Body of pancreas (tissue), 4 donors: ENCODE measurements at regions not wholly inside any gene's neighbourhood (a gene's known extent, or its start where the extent isn't known, plus 50 kb on each side); places are given as distances from the start of the nearest gene placed in this dataset.
"Not testable (repeated sequence)": the region's sequence is repeated elsewhere in the genome, so short reads cannot be mapped to it uniquely, and the experiment has no call there.

ENCODE experiments used
- ATAC-seq: fragments of 150-250 bp; one replicate; pipeline ENCODE4 v1.9.1; 2016
- DNase-seq, 4 donors: peaks; one replicate each; pipeline ENCODE4 v3.0.0-alpha.2; 2019
- H3K27ac ChIP-seq, 4 donors: fragments of 200-600 bp; sonication (generic); 1 replicate in 3 of 4; 2 replicates in 1 of 4; pipeline versions ENCODE4 v1.5.1 to v1.6.1; 2016 to 2019; ENCODE audit warnings: mild to moderate bottlenecking in 1 of 4, mixed read lengths in 1 of 4, moderate library complexity in 1 of 4
- H3K27me3 ChIP-seq, 2 donors: fragments of 200-600 bp; sonication (generic); one replicate each; pipeline ENCODE4 v1.6.0; 2016; ENCODE audit warnings: mild to moderate bottlenecking in 1 of 2
- H3K36me3 ChIP-seq, 2 donors: fragments of 200-600 bp; sonication (generic); replicated peaks in 1 of 2; 2 replicates each; pipeline ENCODE4 v1.5.1; 2016; ENCODE audit warnings: low read depth in 2 of 2; ENCODE audit not compliant: insufficient read depth in 1 of 2
- H3K4me1 ChIP-seq: fragments of 200-600 bp; sonication (generic); one replicate; pipeline ENCODE4 v1.6.0; 2016
- H3K4me3 ChIP-seq, 2 donors: fragments of 200-600 bp; sonication (generic); 1 replicate in 1 of 2; 2 replicates in 1 of 2; pipeline ENCODE4 v1.5.1; 2016 to 2019
- H3K9me3 ChIP-seq, 3 donors: fragments of 200-600 bp; sonication (generic); 1 replicate in 2 of 3; 2 replicates in 1 of 3; pipeline ENCODE4 v1.5.1; 2016
- CTCF ChIP-seq, 7 experiments: fragments of 450-650 bp in 4 of 7; fragments of 200-600 bp in 3 of 7; sonication (generic) in 3 of 7; IDR thresholded peaks; one replicate each; pipeline ENCODE4 v1.5.1; 2016 to 2019; ENCODE audit warnings: antibody characterized with exemption in 7 of 7
- POLR2A ChIP-seq, 3 donors: fragments of 450-650 bp; IDR thresholded peaks; one replicate each; pipeline ENCODE4 v1.6.1; 2016; ENCODE audit warnings: antibody characterized with exemption in 3 of 3, mild to moderate bottlenecking in 2 of 3
- WGBS, 2 donors: methylation state at CpG; one replicate each; pipeline ENCODE4 v1.1.5; 2017; 5-methylcytosine and 5-hydroxymethylcytosine counted together
- intact Hi-C: fragments of 100-400 bp; cut with DNase I; formaldehyde crosslinking; loops from one replicate; pipeline ENCODE4 v1.15.1; 2023

DNA sequence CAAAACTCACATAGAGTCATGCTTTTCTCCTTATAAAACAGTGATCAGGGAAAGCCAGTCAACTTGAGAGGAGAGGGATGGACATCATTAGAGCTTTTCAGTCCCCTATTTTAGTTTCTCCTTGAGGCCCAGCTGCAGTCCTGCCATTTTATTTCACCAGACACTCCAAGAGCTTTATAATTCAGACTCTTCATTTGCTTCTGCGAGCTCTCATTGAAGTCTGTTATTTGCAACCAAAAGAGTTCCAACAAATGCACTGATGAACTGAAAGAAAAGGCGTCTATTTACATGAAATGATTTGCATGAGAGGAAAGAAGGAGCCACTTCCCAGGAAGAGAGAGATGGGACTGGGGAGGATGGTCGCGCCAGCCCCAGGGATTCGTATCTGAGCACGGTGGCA is 86.8 kb downstream of the NDUFA12 start:
- H3K27ac ChIP-seq, result no peak overlapping the region
- no peaks in the 10 kb centered on the region for H3K27me3 ChIP-seq
- H3K4me3 ChIP-seq, result no peak overlapping the region
- ATAC-seq, result no peak
- no peaks in the 10 kb centered on the region for H3K4me1 ChIP-seq
- intact Hi-C loops, result no loop called here
- 79 to 87% methylated on average over 6 of the region's 6 CpGs for WGBS, 2 donors
- no peaks in the 10 kb centered on the region for H3K36me3 ChIP-seq
- TF ChIP-seq POLR2A (IDR thresholded peaks at IDR 0.05), result no peak
- no peaks in the 10 kb centered on the region for H3K9me3 ChIP-seq
- DNase-seq, result no peak

DNA sequence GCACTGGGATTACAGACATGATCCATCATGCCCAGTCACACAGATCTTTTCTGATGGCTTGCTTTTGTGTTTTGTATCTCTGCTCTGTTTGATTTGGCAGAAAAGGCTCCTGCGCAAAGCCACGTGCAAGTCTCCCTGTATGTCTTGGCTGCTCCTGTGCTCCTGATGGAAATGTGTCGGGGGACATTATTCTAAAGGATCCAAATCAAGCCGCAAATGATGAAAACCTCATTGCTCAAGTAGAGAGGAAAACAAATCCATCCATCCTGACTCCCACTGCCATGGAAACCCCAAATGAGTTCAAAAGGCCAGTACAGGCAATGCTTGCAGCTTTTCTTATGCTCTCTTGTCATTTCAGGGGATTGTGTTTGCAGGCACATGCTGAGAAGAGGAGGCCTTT is 93.8 kb downstream of the NDUFA12 start:
- intact Hi-C loops, result no loop called here
- no peak overlapping the region for H3K4me3 ChIP-seq
- ATAC-seq (no peak), DNase-seq (no peak)
- TF ChIP-seq POLR2A (IDR thresholded peaks at IDR 0.05) (no peak), CTCF (IDR thresholded peaks at IDR 0.05) (no peak)
- H3K4me1 ChIP-seq, result no peaks in the 10 kb centered on the region
- H3K9me3 ChIP-seq, result no peaks in the 10 kb centered on the region
- H3K36me3 ChIP-seq, result no peaks in the 10 kb centered on the region
- no peaks in the 10 kb centered on the region for H3K27me3 ChIP-seq
- WGBS, 2 donors, result 67 to 70% methylated on average over 4 of the region's 4 CpGs
- no peak overlapping the region for H3K27ac ChIP-seq

DNA sequence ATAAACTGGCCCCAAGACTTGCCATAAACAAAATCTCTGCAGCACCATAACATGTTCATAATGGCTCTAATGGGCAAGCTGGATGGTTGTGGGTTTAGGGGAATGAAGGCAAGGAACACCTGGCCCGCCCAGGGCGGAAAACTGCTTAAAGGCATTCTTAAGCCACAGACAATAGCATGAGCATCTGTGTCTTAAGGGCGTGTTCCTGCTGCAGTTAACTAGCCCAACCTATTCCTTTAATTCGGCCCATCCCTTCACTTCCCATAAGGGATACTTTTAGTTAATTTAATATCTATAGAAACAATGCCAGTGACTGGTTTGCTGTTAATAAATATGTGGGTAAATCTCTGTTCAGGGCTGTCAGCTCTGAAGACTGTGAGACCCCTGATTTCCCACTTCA is 97.7 kb downstream of the NDUFA12 start:
- WGBS, 2 donors, result 78 to 88% methylated on average over 4 of the region's 4 CpGs
- intact Hi-C loops, H3K27ac ChIP-seq, H3K4me1 ChIP-seq, DNase-seq, H3K9me3 ChIP-seq, H3K36me3 ChIP-seq, ATAC-seq, H3K27me3 ChIP-seq, H3K4me3 ChIP-seq: not testable (repeated sequence)

DNA sequence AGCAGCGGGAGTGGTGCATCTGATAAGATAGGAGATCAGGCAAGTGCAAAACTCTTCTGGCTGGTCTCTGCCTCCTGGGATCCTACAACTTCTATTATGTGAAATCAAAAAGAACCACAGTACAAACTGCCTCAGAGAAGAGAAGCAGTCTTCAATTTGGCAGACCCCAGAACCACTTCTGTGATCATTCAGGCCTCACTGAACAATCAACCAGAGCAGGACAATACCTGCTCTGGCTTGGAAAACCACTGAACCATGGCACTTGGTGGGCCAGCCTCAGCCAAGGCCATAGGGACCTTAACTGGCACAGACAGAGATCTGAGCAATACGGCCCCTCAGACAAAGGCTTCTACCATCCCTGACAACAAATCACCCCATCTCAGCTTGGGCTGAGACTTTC is 103.0 kb downstream of the NDUFA12 start:
- no peak for ATAC-seq
- 55 to 62% methylated on average over 2 of the region's 2 CpGs for WGBS, 2 donors
- intact Hi-C loops, result no loop called here
- TF ChIP-seq POLR2A (IDR thresholded peaks at IDR 0.05) (no peak), CTCF (IDR thresholded peaks at IDR 0.05) (no peak)
- H3K27me3 ChIP-seq, result no peaks in the 10 kb centered on the region
- H3K27ac ChIP-seq, result no peak overlapping the region
- DNase-seq, result no peak
- no peak overlapping the region for H3K4me3 ChIP-seq
- H3K9me3 ChIP-seq, result no peaks in the 10 kb centered on the region
- no peaks in the 10 kb centered on the region for H3K36me3 ChIP-seq
- no peaks in the 10 kb centered on the region for H3K4me1 ChIP-seq

DNA sequence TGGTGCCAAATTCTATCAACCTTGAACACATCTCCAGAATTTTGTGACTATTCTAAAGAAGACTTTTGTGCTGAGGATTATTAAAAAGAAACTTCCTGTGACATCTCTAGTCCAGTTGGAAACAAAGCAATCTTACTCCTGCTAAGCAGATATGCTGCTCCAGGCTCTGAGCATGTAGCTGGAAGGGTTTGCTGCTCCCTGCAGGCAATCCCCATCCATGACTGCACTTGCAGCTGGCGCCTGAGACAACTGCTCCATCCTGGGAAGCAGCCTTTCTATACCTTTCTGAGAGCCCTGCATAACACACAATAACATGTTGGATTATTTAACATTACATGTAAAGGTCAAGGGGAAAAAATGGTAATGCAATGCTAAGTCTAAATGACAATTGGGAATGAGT is 105.1 kb downstream of the NDUFA12 start:
- H3K27ac ChIP-seq, result no peak overlapping the region
- H3K4me1 ChIP-seq, result no peaks in the 10 kb centered on the region
- intact Hi-C loops, result no loop called here
- no peaks in the 10 kb centered on the region for H3K36me3 ChIP-seq
- ATAC-seq, result no peak
- no peaks in the 10 kb centered on the region for H3K9me3 ChIP-seq
- H3K27me3 ChIP-seq, result no peaks in the 10 kb centered on the region
- DNase-seq, result no peak
- no peak overlapping the region for H3K4me3 ChIP-seq
- TF ChIP-seq POLR2A (IDR thresholded peaks at IDR 0.05) (no peak), CTCF (IDR thresholded peaks at IDR 0.05) (no peak)
- WGBS, 2 donors, result 60 to 100% methylated on average over 1 of the region's 1 CpG

- H3K27me3 ChIP-seq, result no peaks in the 10 kb centered on the region
- no peaks in the 10 kb centered on the region for H3K4me1 ChIP-seq
- 70 to 78% methylated on average over 5 of the region's 5 CpGs for WGBS, 2 donors
- H3K4me3 ChIP-seq, result no peak overlapping the region
- intact Hi-C loops, result no loop called here
- no peak overlapping the region for H3K27ac ChIP-seq
- TF ChIP-seq CTCF (IDR thresholded peaks at IDR 0.05) (no peak), POLR2A (IDR thresholded peaks at IDR 0.05) (no peak)
- DNase-seq (no peak), ATAC-seq (no peak)
- H3K36me3 ChIP-seq, result no peaks in the 10 kb centered on the region
- no peaks in the 10 kb centered on the region for H3K9me3 ChIP-seq
Measured at GRCh38 chr12:94892544-94893267, 110.8 kb downstream of the NDUFA12 start.
